ENCODE measurements at regions not wholly inside any gene's neighbourhood (a gene's known extent, or its start where the extent isn't known, plus 50 kb on each side); places are given as distances from the start of the nearest gene placed in this dataset.

- Mint-ChIP-seq H3K4me1 (ENCODE audit: low read depth in 2 of 2) (peaks cover 0 to 5% of the 10 kb centered on the region in 2 donors), H3K27ac (no peak overlapping the region), H3K9me3 (no peaks in the 10 kb centered on the region), H3K4me3 (no peak overlapping the region), H3K27me3 (peaks cover 33 to 80% of the 10 kb centered on the region in 2 donors), H3K36me3 (ENCODE audit: insufficient read depth) (peaks cover 2% of the 10 kb centered on the region)
- DNase-seq (no peak), ATAC-seq (replicated peaks) (no peak)
Measured at GRCh38 chr9:90088856-90089255, 484.0 kb downstream of the GADD45G start.

GRCh38 chr9:90090997-90091396 lies 486.2 kb downstream of the GADD45G start:
- no peak for DNase-seq
- Mint-ChIP-seq H3K27me3 (peaks cover 26 to 75% of the 10 kb centered on the region in 2 donors), H3K9me3 (no peaks in the 10 kb centered on the region)

GRCh38 chr9:90092508-90092907 lies 487.7 kb downstream of the GADD45G start:
- ATAC-seq (replicated peaks): no peak
- no peak overlapping the region for H3K27ac Mint-ChIP-seq
- peaks cover 0 to 5% of the 10 kb centered on the region in 2 donors for H3K4me1 Mint-ChIP-seq (ENCODE audit: low read depth in 2 of 2)
- no peak overlapping the region for H3K4me3 Mint-ChIP-seq
- H3K36me3 Mint-ChIP-seq (ENCODE audit: insufficient read depth): peaks cover 2% of the 10 kb centered on the region
- DNase-seq: no peak
- H3K27me3 Mint-ChIP-seq: peaks cover 26 to 71% of the 10 kb centered on the region in 2 donors
- no peaks in the 10 kb centered on the region for H3K9me3 Mint-ChIP-seq

More at GRCh38 chr9:90090997-90091396, 486.2 kb downstream of the GADD45G start:
- H3K36me3 Mint-ChIP-seq (ENCODE audit: insufficient read depth): peaks cover 2% of the 10 kb centered on the region
- H3K4me1 Mint-ChIP-seq (ENCODE audit: low read depth in 2 of 2): peaks cover 0 to 5% of the 10 kb centered on the region in 2 donors
- no peak for ATAC-seq (replicated peaks)
- no peak overlapping the region for H3K4me3 Mint-ChIP-seq
- no peak overlapping the region for H3K27ac Mint-ChIP-seq

GRCh38 chr9:90095682-90096081 lies 490.9 kb downstream of the GADD45G start:
- ATAC-seq (replicated peaks): no peak

GRCh38 chr9:90097237-90097636 lies 492.4 kb downstream of the GADD45G start:
- no peak for ATAC-seq (replicated peaks)
- Mint-ChIP-seq H3K9me3 (no peaks in the 10 kb centered on the region), H3K27me3 (peaks cover 20 to 25% of the 10 kb centered on the region in 2 donors), H3K27ac (no peak overlapping the region), H3K4me1 (ENCODE audit: low read depth in 2 of 2) (peaks cover 0 to 5% of the 10 kb centered on the region in 2 donors), H3K36me3 (ENCODE audit: insufficient read depth) (peaks cover 2% of the 10 kb centered on the region), H3K4me3 (no peak overlapping the region)
- DNase-seq: no peak

More at GRCh38 chr9:90095682-90096081, 490.9 kb downstream of the GADD45G start:
- peaks cover 0 to 5% of the 10 kb centered on the region in 2 donors for H3K4me1 Mint-ChIP-seq (ENCODE audit: low read depth in 2 of 2)
- DNase-seq: no peak
- H3K4me3 Mint-ChIP-seq: no peak overlapping the region
- no peak overlapping the region for H3K27ac Mint-ChIP-seq
- peaks cover 20 to 41% of the 10 kb centered on the region in 2 donors for H3K27me3 Mint-ChIP-seq
- peaks cover 2% of the 10 kb centered on the region for H3K36me3 Mint-ChIP-seq (ENCODE audit: insufficient read depth)
- H3K9me3 Mint-ChIP-seq: no peaks in the 10 kb centered on the region

GRCh38 chr9:90098408-90098807 lies 493.6 kb downstream of the GADD45G start:
- Mint-ChIP-seq H3K27ac (no peak overlapping the region), H3K36me3 (ENCODE audit: insufficient read depth) (no peaks in the 10 kb centered on the region), H3K4me1 (ENCODE audit: low read depth in 2 of 2) (no peaks in the 10 kb centered on the region), H3K4me3 (no peak overlapping the region), H3K9me3 (no peaks in the 10 kb centered on the region), H3K27me3 (peaks cover 11 to 13% of the 10 kb centered on the region in 2 donors)
- DNase-seq (no peak), ATAC-seq (replicated peaks) (no peak)

GRCh38 chr9:90099262-90099963 lies 494.6 kb downstream of the GADD45G start:
- no peak for ATAC-seq (replicated peaks)
- H3K4me1 Mint-ChIP-seq (ENCODE audit: low read depth in 2 of 2): no peaks in the 10 kb centered on the region
- H3K27ac Mint-ChIP-seq: no peak overlapping the region
- H3K9me3 Mint-ChIP-seq: no peaks in the 10 kb centered on the region
- DNase-seq: no peak
- peaks cover 6% of the 10 kb centered on the region in 2 donors for H3K27me3 Mint-ChIP-seq
- no peaks in the 10 kb centered on the region for H3K36me3 Mint-ChIP-seq (ENCODE audit: insufficient read depth)
- H3K4me3 Mint-ChIP-seq: no peak overlapping the region

- Mint-ChIP-seq H3K4me1 (ENCODE audit: low read depth in 2 of 2) (no peaks in the 10 kb centered on the region), H3K27me3 (peaks cover 6% of the 10 kb centered on the region in 2 donors), H3K27ac (no peak overlapping the region), H3K9me3 (no peaks in the 10 kb centered on the region), H3K4me3 (no peak overlapping the region), H3K36me3 (ENCODE audit: insufficient read depth) (no peaks in the 10 kb centered on the region)
- ATAC-seq (replicated peaks) (no peak), DNase-seq (no peak)
Measured at GRCh38 chr9:90100014-90100413, 495.2 kb downstream of the GADD45G start.

GRCh38 chr9:90102292-90102901 lies 497.6 kb downstream of the GADD45G start:
- DNase-seq (peak; percentile 36 to 55 (median 42)), ATAC-seq (replicated peaks) (peak; percentile 100)
- H3K4me3 Mint-ChIP-seq: no peak overlapping the region
- H3K27ac Mint-ChIP-seq: no peak overlapping the region
- no peaks in the 10 kb centered on the region for H3K9me3 Mint-ChIP-seq
- no peaks in the 10 kb centered on the region for H3K27me3 Mint-ChIP-seq
- no peaks in the 10 kb centered on the region for H3K36me3 Mint-ChIP-seq (ENCODE audit: insufficient read depth)
- H3K4me1 Mint-ChIP-seq (ENCODE audit: low read depth in 2 of 2): no peaks in the 10 kb centered on the region

- Mint-ChIP-seq H3K27me3 (peaks cover 0 to 3% of the 10 kb centered on the region in 2 donors), H3K9me3 (no peaks in the 10 kb centered on the region), H3K36me3 (ENCODE audit: insufficient read depth) (no peaks in the 10 kb centered on the region), H3K4me1 (ENCODE audit: low read depth in 2 of 2) (no peaks in the 10 kb centered on the region), H3K27ac (no peak overlapping the region), H3K4me3 (no peak overlapping the region)
- ATAC-seq (replicated peaks): no peak
- DNase-seq: no peak
Measured at GRCh38 chr9:90103771-90104170, 499.0 kb downstream of the GADD45G start.

- ATAC-seq (replicated peaks): no peak
- DNase-seq: no peak
- H3K9me3 Mint-ChIP-seq: no peaks in the 10 kb centered on the region
- H3K27ac Mint-ChIP-seq: no peak overlapping the region
- H3K4me3 Mint-ChIP-seq: no peak overlapping the region
- no peaks in the 10 kb centered on the region for H3K4me1 Mint-ChIP-seq (ENCODE audit: low read depth in 2 of 2)
- H3K27me3 Mint-ChIP-seq: peaks cover 9 to 13% of the 10 kb centered on the region in 2 donors
- no peaks in the 10 kb centered on the region for H3K36me3 Mint-ChIP-seq (ENCODE audit: insufficient read depth)
Measured at GRCh38 chr9:90105773-90106172, 501.0 kb downstream of the GADD45G start.

GRCh38 chr9:90107040-90107725 lies 502.4 kb downstream of the GADD45G start:
- ATAC-seq (replicated peaks) (no peak), DNase-seq (no peak)
- Mint-ChIP-seq H3K9me3 (no peaks in the 10 kb centered on the region), H3K27ac (no peak overlapping the region), H3K36me3 (ENCODE audit: insufficient read depth) (no peaks in the 10 kb centered on the region), H3K4me1 (ENCODE audit: low read depth in 2 of 2) (no peaks in the 10 kb centered on the region), H3K4me3 (no peak overlapping the region), H3K27me3 (peaks cover 9 to 13% of the 10 kb centered on the region in 2 donors)

- H3K36me3 Mint-ChIP-seq (ENCODE audit: insufficient read depth): no peaks in the 10 kb centered on the region
- no peaks in the 10 kb centered on the region for H3K4me1 Mint-ChIP-seq (ENCODE audit: low read depth in 2 of 2)
- H3K27ac Mint-ChIP-seq: no peak overlapping the region
- H3K9me3 Mint-ChIP-seq: no peaks in the 10 kb centered on the region
- H3K27me3 Mint-ChIP-seq: peaks cover 11 to 14% of the 10 kb centered on the region in 2 donors
- H3K4me3 Mint-ChIP-seq: no peak overlapping the region
- no peak for DNase-seq
- no peak for ATAC-seq (replicated peaks)
Measured at GRCh38 chr9:90107726-90108655, 503.2 kb downstream of the GADD45G start.
